GM18508 (cell line): ENCODE measurements at regions not wholly inside any gene's neighbourhood (a gene's known extent, or its start where the extent isn't known, plus 50 kb on each side); places are given as distances from the start of the nearest gene placed in this dataset.

Source experiments
- ATAC-seq: cut with Tn5 transposase; IDR thresholded peaks from one replicate; pipeline ENCODE4 v1.9.1; 2021; ENCODE audit warnings: moderate number of reproducible peaks; ENCODE audit not compliant: insufficient read depth, unreplicated experiment

- ATAC-seq = no peak
These were observed 77.6 kb downstream of the PCDH1 start for GRCh38 chr5:141800617-141801016.

GRCh38 chr5:141799507-141800167 lies 78.6 kb downstream of the PCDH1 start:
- ATAC-seq = no peak

- ATAC-seq = no peak
These were observed 80.8 kb downstream of the PCDH1 start for GRCh38 chr5:141797425-141797824.

GRCh38 chr5:141795421-141795820 lies 82.8 kb downstream of the PCDH1 start:
- ATAC-seq = no peak

- no peak for ATAC-seq
These were observed 84.3 kb downstream of the PCDH1 start for GRCh38 chr5:141793881-141794280.

GRCh38 chr5:141793403-141793802 lies 84.8 kb downstream of the PCDH1 start:
- ATAC-seq = no peak

GRCh38 chr5:141790630-141791029 lies 87.6 kb downstream of the PCDH1 start:
- ATAC-seq = no peak

GRCh38 chr5:141789330-141789729 lies 88.9 kb downstream of the PCDH1 start:
- no peak for ATAC-seq

GRCh38 chr5:141788296-141788970 lies 89.8 kb downstream of the PCDH1 start:
- no peak for ATAC-seq

GRCh38 chr5:141787376-141787775 lies 90.8 kb downstream of the PCDH1 start:
- ATAC-seq = no peak

GRCh38 chr5:141786700-141787099 lies 91.5 kb downstream of the PCDH1 start:
- ATAC-seq = no peak

- no peak for ATAC-seq
These were observed 92.5 kb downstream of the PCDH1 start for GRCh38 chr5:141785711-141786110.

GRCh38 chr5:141785135-141785534 lies 93.1 kb downstream of the PCDH1 start:
- no peak for ATAC-seq

GRCh38 chr5:141784529-141784928 lies 93.7 kb downstream of the PCDH1 start:
- no peak for ATAC-seq

GRCh38 chr5:141783947-141784296 lies 94.3 kb downstream of the PCDH1 start:
- no peak for ATAC-seq

- no peak for ATAC-seq
These were observed 94.9 kb downstream of the PCDH1 start for GRCh38 chr5:141783005-141783946.

- ATAC-seq = no peak
These were observed 96.3 kb downstream of the PCDH1 start for GRCh38 chr5:141781910-141782309.

GRCh38 chr5:141780952-141781781 lies 97.0 kb downstream of the PCDH1 start:
- ATAC-seq = no peak

- no peak for ATAC-seq
These were observed 97.8 kb downstream of the PCDH1 start for GRCh38 chr5:141780240-141780951.
